Suprapubic skin (tissue), 4 donors: ENCODE measurements at regions not wholly inside any gene's neighbourhood (a gene's known extent, or its start where the extent isn't known, plus 50 kb on each side); places are given as distances from the start of the nearest gene placed in this dataset.
A peak's percentile ranks its signal among the peaks of the same experiment; 100 is the strongest.

ENCODE experiments used
- DNase-seq, 2 donors: peaks; one replicate each; pipeline ENCODE4 v3.0.0-alpha.2; 2019; ENCODE audit warnings: low spot score in 2 of 2
- H3K27ac ChIP-seq: fragments of 200-600 bp; sonication (generic); one replicate; pipeline ENCODE4 v1.5.1; 2019
- H3K27me3 ChIP-seq: fragments of 200-600 bp; sonication (generic); one replicate; pipeline ENCODE4 v1.5.1; 2019
- H3K36me3 ChIP-seq: fragments of 200-600 bp; sonication (generic); one replicate; pipeline ENCODE4 v1.5.1; 2019
- H3K4me1 ChIP-seq: fragments of 200-600 bp; sonication (generic); one replicate; pipeline ENCODE4 v1.5.1; 2019
- H3K4me3 ChIP-seq: fragments of 200-600 bp; sonication (generic); one replicate; pipeline ENCODE4 v1.5.1; 2019; ENCODE audit warnings: mild to moderate bottlenecking
- H3K9me3 ChIP-seq: fragments of 200-600 bp; sonication (generic); one replicate; pipeline ENCODE4 v1.5.1; 2019
- EP300 ChIP-seq: sonication (generic); formaldehyde crosslinking; IDR thresholded peaks from one replicate; pipeline ENCODE4 v1.6.1; 2017; ENCODE audit warnings: antibody characterized with exemption
- POLR2A ChIP-seq, 2 donors: fragments of 450-650 bp; IDR thresholded peaks; one replicate each; pipeline ENCODE4 v1.6.1; 2017; ENCODE audit warnings: antibody characterized with exemption in 2 of 2, mild to moderate bottlenecking in 2 of 2, moderate library complexity in 2 of 2
- POLR2AphosphoS5 ChIP-seq, 3 donors: sonication (generic); formaldehyde crosslinking; IDR thresholded peaks; one replicate each; pipeline ENCODE4 v1.6.1; 2017; ENCODE audit warnings: antibody characterized with exemption in 3 of 3
- WGBS: methylation state at CpG from one replicate; pipeline ENCODE4 v1.1.5; 2018; 5-methylcytosine and 5-hydroxymethylcytosine counted together
- TF ChIP-seq, protein P1 (sequence below), 2 donors: fragments of 200-600 bp in 1 of 2; fragments of 450-650 bp in 1 of 2; sonication (generic) in 1 of 2; IDR thresholded peaks; one replicate each; pipeline ENCODE4 v1.5.1; 2016 to 2019; ENCODE audit warnings: antibody characterized with exemption in 2 of 2, mild to moderate bottlenecking in 1 of 2, moderate library complexity in 1 of 2

DNA sequence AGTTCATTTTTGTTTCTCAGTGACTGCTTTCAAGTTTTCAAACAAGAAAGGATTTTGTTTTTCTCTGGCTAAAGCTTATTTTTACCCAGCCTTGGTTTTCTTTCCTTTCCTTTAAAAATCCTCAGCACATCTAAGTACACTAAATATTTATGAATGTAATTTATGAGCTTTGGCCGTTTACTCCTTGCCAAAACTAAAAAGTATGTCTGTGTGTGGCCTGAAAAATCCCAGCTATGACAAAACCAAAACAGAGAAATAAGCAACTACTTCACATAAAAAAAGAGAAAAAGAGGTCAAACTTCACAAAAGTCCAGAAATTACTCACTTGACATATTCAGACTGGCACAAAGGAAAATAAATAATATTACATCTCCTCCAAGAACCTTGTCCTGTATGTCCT is 365.1 kb upstream of the NFE2L3 start:
- H3K27ac ChIP-seq = no peak overlapping the region
- WGBS = 23% methylated on average over 1 of the region's 1 CpG
- H3K9me3 ChIP-seq = no peaks in the 10 kb centered on the region
- no peak for DNase-seq
- H3K4me1 ChIP-seq = peaks cover 19% of the 10 kb centered on the region
- no peaks in the 10 kb centered on the region for H3K27me3 ChIP-seq
- H3K4me3 ChIP-seq = no peak overlapping the region
- TF ChIP-seq, protein P1, sequence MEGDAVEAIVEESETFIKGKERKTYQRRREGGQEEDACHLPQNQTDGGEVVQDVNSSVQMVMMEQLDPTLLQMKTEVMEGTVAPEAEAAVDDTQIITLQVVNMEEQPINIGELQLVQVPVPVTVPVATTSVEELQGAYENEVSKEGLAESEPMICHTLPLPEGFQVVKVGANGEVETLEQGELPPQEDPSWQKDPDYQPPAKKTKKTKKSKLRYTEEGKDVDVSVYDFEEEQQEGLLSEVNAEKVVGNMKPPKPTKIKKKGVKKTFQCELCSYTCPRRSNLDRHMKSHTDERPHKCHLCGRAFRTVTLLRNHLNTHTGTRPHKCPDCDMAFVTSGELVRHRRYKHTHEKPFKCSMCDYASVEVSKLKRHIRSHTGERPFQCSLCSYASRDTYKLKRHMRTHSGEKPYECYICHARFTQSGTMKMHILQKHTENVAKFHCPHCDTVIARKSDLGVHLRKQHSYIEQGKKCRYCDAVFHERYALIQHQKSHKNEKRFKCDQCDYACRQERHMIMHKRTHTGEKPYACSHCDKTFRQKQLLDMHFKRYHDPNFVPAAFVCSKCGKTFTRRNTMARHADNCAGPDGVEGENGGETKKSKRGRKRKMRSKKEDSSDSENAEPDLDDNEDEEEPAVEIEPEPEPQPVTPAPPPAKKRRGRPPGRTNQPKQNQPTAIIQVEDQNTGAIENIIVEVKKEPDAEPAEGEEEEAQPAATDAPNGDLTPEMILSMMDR (IDR thresholded peaks at IDR 0.05) = no peak
- H3K36me3 ChIP-seq = no peaks in the 10 kb centered on the region

GRCh38 chr7:25787336-25787735 is 364.7 kb upstream of the NFE2L3 start:
- Histone ChIP-seq H3K36me3 (no peaks in the 10 kb centered on the region), H3K9me3 (no peaks in the 10 kb centered on the region), H3K4me1 (peaks cover 19% of the 10 kb centered on the region), H3K27ac (no peak overlapping the region), H3K27me3 (no peaks in the 10 kb centered on the region), H3K4me3 (no peak overlapping the region)
- 71% methylated on average over 1 of the region's 1 CpG for WGBS
- TF ChIP-seq POLR2AphosphoS5 (IDR thresholded peaks at IDR 0.05) (no peak), POLR2A (IDR thresholded peaks at IDR 0.05) (no peak), EP300 (no peak)
- TF ChIP-seq, protein P1 (IDR thresholded peaks at IDR 0.05) = no peak
- no peak for DNase-seq

- Histone ChIP-seq H3K27ac (no peak overlapping the region), H3K9me3 (no peaks in the 10 kb centered on the region), H3K4me1 (peaks cover 19% of the 10 kb centered on the region), H3K4me3 (no peak overlapping the region), H3K27me3 (no peaks in the 10 kb centered on the region), H3K36me3 (no peaks in the 10 kb centered on the region)
- no peak for TF ChIP-seq EP300
- no peak for TF ChIP-seq POLR2A (IDR thresholded peaks at IDR 0.05)
- TF ChIP-seq, protein P1 (IDR thresholded peaks at IDR 0.05) = no peak
- no peak for DNase-seq
Measured at GRCh38 chr7:25788371-25788770, 363.6 kb upstream of the NFE2L3 start.

DNA sequence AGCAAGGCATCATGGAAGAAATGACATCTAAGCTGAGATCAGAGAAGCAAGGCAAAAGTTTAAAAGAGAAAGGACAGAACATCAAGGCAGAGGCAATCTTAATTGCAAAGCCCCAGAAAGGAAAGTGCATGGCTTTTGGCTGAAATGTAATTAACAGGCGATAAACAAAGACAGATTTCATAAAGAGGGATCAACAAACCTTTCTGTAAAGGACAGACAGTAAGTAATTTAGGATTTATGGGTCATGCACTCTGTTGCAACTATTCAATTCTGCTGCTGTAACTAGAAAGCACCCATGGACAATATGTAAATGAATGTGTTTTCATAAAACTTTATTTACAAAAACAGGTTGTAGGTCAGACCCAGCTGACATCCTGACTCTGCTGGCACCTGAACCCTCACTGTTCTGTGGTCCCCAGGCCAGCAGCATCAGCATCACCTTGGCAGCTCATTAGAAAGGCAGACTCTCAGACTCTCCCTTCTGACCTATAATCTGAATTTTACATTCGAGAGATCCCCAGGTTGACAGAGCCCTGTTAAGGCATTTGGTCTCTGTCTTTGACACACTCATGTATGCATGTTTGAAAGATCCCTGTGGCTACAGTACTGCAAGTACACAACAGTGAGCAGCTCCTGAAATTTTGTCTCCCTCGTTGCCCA is 362.9 kb upstream of the NFE2L3 start:
- H3K27ac ChIP-seq = no peak overlapping the region
- WGBS = 97% methylated on average over 3 of the region's 3 CpGs
- peaks cover 19% of the 10 kb centered on the region for H3K4me1 ChIP-seq
- no peaks in the 10 kb centered on the region for H3K27me3 ChIP-seq
- no peaks in the 10 kb centered on the region for H3K36me3 ChIP-seq
- H3K4me3 ChIP-seq = no peak overlapping the region
- H3K9me3 ChIP-seq = no peaks in the 10 kb centered on the region
- DNase-seq = no peak
- TF ChIP-seq POLR2A (IDR thresholded peaks at IDR 0.05) = no peak
- TF ChIP-seq, protein P1 (IDR thresholded peaks at IDR 0.05) = no peak
- no peak for TF ChIP-seq POLR2AphosphoS5 (IDR thresholded peaks at IDR 0.05)
- no peak for TF ChIP-seq EP300

GRCh38 chr7:25789701-25790640 is 362.0 kb upstream of the NFE2L3 start:
- DNase-seq = no peak
- no peaks in the 10 kb centered on the region for H3K36me3 ChIP-seq
- H3K4me1 ChIP-seq = peaks cover 19% of the 10 kb centered on the region
- peak overlapping the region; percentile 43 for H3K27ac ChIP-seq
- no peak overlapping the region for H3K4me3 ChIP-seq
- 79% methylated on average over 13 of the region's 13 CpGs for WGBS
- TF ChIP-seq, protein P1 (IDR thresholded peaks at IDR 0.05) = no peak
- TF ChIP-seq POLR2AphosphoS5 (IDR thresholded peaks at IDR 0.05) = no peak
- no peak for TF ChIP-seq EP300
- no peak for TF ChIP-seq POLR2A (IDR thresholded peaks at IDR 0.05)
- no peaks in the 10 kb centered on the region for H3K9me3 ChIP-seq
- no peaks in the 10 kb centered on the region for H3K27me3 ChIP-seq
